HK-2 (cell line): ENCODE measurements at regions not wholly inside any gene's neighbourhood (a gene's known extent, or its start where the extent isn't known, plus 50 kb on each side); places are given as distances from the start of the nearest gene placed in this dataset.

Source experiments
- DNase-seq: peaks from one replicate; pipeline ENCODE4 v3.0.0-alpha.2; 2018; ENCODE audit not compliant: unreplicated experiment

DNA sequence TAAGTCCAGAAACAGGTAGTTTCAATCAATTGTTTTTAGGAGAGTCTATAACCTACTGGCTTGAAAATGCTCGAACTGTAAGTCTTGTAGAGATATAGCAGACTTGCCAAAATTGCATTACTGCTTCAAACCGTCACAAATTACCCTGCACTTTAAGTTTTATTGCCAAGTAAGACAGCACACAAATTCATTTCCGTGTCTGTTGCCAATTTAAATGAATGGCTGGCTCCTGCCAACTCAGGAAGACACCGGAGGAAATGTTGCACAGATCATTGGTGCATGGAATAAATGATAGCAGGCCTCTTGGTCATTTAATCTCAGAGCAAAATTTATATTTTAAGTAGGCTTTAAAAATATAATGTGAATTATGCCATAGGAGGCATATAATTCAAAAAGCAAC lies 438.1 kb downstream of the HACE1 start:
- DNase-seq, result no peak

DNA sequence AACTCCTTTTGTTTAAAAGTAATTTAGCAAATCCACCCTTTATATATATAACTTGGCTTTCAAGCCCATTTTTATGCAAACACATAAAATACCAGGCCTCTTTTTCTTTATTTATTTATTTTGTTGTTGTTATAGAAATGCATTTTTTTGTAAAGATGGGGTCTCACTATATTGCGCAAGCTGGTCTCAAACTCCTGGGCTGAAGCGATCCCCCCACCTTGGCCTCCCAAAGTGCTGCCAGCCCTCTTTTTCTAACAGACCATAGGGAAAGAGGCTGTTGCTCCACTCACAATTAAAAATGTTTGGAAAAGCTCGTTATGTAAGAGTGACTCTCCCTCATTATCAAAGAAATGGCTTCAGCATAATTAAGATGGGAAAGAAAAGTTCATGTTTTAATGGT lies 440.9 kb downstream of the HACE1 start:
- no peak for DNase-seq

DNA sequence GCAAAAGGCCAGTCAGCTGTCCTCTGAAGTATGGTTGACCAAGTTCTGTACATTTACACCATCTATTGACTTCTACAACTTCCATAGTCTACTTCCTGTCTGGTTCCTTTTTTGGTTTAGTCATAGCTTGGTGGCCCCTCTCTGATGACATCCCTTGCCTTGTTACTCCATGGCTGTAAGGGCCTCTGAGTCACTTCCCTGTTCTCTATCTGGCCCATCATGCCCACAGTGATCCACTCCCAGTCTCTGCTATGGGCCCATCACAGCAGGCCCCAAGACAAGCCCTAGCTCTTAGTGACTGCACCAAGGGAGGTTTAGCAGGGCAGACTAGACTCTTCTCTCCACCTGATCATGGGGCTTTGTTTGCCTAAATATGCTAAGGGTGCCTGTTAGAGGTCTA lies 441.6 kb downstream of the HACE1 start:
- DNase-seq, result no peak

DNA sequence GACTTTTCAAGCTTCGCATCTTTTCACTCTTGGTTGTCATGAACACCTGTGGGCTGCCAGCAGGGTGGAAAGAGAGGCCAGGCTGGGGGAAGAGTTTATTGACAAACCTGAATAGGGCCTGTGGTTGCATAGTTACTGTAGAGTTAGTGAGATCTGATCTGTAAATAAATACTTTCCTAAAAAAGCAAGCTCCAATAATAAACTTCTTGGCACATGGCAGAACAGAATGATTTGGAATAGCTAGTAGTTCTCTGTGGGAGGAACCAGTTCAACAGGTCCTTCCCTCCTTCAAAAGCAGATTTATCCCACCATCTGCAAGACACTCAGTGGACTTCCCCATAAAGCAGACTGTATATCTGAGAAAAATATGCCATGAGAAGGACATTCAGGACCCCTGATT lies 445.0 kb downstream of the HACE1 start:
- DNase-seq, result no peak

DNA sequence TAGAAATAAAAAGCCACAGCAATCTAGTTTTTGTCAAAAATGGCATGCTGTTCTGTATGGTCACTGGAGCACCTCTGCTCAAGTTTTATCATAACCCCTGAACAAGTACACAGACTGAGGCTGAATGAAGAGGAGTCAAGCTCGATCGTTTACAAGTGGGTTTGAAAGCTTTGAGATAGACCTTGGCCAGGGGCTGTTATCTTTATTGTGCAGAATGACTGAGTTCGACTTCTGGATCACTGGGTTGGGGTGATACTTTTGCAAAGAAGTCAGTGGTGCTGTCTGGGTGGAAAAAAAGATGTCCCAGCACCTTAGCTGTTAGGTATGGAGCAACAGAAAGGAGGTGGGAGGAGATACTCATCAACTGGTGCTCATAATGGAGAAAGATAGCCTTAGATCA lies 446.0 kb downstream of the HACE1 start:
- no peak for DNase-seq

DNA sequence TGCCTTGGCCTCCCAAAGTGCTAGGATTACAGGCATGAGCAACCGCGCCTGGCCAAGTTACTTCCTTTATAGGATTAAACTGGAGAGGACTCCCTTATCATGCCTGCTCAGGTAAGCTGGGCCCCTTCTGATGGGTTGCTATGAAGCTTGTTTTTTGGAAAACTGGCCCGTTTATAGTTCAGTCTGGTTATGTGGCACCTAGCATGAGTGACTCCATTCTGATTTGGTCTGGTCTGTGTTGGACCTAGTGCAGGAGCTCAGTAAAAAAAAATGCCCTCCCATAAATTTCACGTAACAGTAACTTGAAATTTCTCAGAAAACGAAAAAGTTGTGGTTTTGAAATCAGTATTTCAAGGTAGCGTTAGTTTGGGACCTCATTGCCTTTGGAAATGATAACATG lies 448.4 kb downstream of the HACE1 start:
- no peak for DNase-seq

DNA sequence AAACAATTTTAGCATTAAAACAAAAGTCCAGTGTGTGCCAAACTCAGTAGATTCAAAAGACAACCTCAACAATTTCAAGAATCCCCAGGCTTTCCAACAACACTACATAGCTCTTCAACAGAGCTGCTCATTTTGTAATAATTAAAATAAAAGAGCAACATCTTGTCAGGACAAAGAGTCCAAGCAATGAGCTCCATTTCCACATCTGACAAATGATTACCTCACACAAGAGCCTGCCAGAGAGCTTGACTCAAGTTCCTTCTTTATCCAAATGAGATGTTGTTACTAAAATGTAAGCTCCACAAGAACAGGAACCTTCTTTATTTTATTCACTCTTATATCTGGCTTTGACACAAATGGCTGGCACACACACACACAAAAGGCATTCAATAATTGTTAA lies 449.8 kb downstream of the HACE1 start:
- DNase-seq, result no peak

DNA sequence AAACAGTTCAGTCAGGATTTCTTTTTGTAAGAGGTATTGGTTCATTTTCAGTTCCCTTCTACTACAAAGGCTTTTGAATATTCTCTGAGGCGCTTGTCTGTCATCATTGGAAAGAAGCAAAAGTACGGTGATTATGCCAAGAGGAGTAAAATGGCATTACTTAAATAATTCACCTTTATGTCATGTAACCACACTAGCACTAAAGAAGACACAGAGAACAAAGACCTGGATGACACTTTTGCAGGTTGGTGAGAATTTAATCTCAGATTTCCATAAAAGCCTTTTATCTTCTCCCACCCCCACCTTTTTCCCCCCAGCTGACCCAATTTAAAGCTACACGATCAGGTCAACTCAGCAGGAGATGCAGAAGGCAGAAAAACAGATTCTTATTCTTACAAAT lies 451.8 kb downstream of the HACE1 start:
- no peak for DNase-seq

DNA sequence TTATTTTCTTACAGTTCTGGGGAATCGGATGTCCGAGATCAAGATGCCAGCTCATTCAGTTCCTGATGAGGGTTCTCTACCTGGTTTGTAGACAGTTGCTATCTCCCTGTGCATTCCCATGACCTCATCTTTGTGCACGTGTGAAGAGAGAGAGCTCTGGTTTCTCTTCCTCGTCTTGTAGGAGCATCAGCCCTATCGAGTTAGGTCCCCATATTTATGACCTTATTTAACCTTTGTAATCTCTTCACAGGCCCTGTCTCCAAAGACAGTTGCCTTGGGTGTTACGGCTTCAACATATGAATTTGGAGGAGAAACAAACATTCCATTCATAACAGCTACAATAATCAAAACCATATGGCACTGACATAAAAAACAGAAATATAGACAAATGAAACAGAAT lies 455.3 kb downstream of the HACE1 start:
- no peak for DNase-seq

DNA sequence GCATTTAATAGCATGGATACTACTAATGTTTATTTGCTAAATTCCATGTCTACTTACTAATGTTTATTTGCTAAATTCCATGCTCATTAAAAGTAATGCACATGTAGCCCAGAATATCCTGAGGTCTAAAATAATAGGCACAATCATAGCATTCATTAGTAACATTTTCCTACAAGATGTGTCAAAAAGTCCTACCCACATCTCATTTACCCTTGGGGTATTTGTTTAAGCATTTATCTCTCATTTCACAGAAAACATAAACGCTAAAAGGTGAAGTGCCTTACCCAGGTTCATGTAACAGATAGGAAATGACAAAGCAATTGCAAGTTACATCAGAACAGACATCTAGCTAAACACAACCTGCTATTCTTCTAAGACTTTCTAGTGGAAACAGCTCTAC lies 457.1 kb downstream of the HACE1 start:
- DNase-seq, result no peak

DNA sequence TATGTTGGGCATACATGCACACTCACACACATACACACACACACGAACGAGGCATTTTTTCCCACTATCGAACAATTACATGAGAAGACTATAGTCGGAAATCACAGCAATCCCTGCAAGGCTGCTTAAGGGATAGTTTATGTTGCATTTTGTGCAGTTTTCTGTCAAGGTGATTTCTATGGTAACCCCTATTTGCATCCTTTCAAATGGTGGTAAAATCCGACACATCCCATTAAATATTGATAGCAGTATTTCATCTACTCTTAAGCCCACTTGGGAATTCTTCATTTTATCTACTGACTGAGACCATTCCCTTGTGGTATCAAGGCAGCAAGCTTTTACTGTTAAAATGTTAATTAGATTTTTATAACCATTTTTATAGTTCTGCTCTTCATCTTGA lies 457.8 kb downstream of the HACE1 start:
- no peak for DNase-seq

DNA sequence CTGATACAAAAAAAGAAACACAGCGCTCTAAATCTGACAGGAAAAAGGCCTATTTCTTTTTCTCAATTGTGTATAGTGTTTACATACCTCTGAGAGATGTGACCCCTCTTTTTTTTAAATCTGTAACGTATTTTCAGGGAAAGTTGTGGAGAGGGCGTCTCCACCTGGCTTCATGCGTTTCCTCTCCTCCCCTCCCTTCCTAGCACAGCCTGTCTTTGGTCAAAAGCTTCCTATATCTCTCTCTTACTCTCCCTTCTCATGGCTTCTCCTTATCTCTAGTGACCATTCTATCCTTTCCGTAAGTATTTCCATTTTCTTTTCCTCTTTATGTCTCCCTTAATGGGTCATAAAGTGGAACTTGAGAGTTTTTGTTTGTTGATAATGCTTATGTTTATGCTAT lies 458.9 kb downstream of the HACE1 start:
- no peak for DNase-seq

DNA sequence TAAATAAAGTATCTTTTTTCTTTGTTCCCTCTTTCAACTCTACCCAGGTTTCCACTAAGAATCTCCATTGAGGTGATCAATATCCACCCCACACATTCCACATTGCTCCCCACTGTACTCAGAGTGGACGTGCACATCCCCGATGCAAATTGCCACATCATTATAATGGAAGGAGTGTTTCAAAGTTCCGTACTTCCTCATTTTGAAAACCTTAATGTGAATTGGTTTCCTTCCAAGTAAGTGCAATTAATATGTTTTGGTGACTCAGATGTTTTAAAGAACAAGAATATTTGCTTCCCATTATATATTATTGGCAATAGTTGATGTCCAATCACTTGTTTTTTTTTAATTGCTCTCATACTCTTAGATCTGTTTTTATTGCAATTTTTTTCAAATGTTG lies 463.6 kb downstream of the HACE1 start:
- no peak for DNase-seq

DNA sequence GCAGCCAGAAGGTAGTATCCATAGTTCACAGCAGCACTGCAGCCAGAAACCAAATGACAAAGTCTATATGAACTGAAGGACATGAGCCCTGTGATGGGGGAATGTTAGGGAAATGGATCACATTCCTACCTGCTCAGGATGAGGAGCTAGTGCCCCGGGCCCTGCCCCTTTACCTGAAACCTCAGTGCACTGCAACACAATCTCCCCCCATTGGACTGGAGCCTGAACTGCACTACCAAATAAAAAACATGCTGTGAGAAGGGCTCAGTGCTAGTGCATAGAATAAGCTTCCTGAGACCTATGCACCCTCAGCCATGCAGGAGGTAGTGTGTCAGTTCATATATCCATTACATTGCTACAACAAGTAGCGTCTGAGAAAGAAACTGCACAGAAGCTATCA lies 477.8 kb downstream of the HACE1 start:
- DNase-seq, result no peak

DNA sequence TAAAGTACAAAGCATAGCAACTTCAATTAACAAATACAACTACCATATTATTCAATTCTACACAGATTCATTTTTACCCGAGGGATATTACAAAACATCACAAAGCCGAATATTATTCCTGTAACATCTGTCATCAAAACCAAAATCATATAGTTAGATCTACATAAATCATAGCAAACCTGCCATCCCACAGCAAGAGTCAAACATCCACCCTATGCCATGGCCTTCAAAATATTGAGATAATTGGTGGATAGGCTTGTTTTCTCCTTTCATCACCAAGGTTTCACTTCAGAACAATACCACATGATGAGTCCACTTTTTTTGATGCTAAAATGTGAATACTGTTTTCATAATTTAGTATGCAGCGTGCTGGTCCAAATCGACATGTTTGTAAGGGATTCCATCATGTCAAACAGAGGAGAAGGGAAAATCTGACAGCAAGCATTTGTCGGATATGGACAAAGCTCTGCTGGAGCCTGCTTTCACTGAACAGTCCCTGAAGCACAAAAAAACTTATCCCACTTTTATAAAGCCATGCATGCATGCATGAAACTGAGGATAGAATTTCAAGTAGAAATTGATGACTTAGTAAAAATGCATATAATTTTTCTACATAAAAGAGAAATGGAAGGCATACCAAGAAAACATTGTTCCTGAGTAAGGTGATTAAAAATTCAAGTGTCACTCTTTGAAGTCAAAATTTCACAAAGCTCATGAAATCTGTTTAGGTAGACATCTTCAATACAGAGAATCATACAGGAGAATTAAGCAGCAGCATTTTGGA lies 494.1 kb downstream of the HACE1 start:
- DNase-seq, result no peak

DNA sequence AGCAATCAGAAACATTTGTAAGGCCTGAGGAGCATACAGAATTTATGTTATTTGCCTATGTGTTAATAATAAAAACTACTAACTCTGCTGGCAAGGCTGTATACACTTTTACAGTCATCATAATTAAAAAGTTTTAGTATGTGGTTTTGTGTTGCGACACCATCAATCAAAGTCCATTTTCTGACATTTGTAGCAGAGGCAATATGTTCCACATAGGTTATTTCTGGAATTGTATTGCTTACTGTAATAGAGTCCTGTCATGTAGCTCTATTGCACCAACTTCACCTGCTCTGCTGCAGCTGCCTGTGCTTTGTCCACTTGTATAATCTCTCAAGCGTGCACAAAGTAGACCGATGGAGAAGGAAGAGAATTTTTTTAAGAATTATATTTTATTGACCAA lies 501.8 kb downstream of the HACE1 start:
- no peak for DNase-seq

DNA sequence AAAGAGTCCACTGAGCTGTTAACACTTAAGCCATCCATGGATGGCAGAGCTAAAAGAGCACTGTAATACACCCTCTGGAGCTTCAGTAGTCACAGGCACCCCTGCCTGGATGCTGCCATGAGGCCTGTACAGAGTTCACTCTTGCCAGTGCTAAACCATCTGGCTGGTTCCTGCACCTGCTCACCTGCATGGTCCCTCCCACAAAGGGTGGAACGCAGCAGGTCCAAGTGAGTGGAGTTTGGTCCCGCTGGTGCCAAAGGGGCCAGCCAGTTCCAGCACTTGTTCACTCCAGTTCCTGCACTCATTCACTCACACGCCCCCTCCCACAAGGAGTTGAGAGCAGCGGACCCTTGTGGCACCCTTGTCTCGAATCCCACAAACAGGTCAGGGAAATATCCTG lies 503.5 kb downstream of the HACE1 start:
- no peak for DNase-seq

DNA sequence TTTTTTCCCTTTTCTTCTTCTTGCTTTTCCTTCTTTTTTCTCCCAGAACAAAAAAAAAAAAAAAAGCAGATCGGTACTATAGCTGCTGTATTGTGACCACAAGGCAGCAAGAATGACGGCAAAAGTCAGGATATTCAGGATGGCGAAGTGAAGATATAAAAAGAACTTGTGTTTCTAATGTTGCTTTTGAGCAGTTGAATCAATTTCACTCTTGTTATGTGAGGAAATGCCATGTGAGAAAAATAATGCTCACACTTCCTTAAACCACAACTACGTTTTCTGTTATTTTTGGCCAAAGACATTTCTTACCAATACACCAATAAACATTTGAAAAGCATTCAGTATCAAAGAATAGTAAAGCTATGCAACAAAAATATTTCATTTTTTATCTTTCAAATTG lies 510.5 kb downstream of the HACE1 start:
- DNase-seq, result no peak

DNA sequence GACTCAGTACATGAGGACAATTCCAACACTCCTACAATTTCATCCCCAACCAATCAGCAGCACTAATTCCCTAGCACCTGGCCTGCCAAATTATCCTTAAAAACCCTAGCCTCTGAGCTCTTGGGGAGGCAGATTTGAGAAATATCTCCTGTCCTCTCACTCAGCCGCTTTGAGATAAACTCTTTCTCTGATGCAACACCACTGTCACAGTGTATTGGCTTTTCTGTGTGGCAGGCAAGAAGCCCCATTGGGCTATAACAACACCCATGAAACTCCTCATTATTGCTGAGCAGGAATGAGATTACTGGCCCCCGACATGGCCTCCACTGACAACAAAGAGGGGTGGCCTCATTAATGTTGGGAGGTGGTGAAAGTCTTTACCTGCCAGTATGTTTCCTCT lies 515.5 kb downstream of the HACE1 start:
- DNase-seq, result no peak

DNA sequence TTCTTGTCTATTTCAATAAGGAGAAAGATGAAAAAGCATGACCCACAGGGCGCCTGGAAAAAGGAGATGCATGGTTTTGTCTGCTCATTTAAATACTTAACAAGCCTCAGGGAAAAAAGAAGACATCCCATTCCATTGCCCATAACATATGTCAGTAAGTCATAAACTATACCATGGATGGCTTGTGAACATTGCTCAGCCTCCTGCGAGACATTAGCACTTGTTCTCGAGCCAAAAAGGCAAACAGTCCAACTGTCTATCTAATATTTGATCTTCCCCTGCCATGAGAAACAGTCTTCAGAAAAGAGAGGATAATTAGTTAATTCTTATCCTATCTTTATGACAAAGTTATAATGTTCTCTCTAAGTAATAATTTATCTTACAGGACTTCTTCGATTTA lies 527.4 kb downstream of the HACE1 start:
- DNase-seq, result no peak

DNA sequence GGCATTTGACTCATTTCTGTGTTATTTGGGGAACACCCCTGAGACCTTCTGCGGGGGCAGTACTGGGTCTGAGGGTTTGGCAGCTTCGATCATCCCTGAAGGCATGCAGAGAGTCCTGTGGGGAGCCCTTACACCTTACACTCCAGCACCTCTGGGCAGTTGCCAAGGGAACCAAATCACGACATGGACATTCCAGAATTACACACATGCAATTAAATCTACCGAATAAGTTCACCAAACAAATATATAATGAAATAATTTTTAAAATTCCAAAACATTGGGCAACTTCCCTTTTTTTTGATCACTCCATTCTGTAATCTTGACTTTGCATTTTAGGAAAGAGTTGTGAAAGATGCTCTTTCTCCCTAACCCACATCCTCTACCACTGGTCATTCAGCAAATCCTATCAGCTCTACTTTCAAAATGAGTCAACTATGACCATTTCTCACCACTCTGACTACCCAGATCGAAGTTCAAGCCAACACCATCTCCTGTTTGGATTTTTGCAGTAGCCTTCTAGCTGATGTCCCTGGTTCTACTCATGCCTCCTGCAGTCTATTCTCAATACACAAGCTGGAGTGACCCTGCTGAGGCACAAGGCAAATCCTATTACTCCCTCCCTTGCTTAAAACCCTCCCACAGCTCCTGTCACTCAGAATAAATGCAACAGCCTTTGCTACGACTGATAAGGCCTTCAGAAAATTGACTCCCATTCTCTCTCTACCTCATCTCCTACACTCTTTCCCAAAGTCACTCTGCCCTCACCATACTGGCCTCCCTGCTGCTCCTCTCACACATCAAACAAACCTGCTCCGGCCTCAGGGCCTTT lies 533.3 kb downstream of the HACE1 start:
- DNase-seq, result no peak

DNA sequence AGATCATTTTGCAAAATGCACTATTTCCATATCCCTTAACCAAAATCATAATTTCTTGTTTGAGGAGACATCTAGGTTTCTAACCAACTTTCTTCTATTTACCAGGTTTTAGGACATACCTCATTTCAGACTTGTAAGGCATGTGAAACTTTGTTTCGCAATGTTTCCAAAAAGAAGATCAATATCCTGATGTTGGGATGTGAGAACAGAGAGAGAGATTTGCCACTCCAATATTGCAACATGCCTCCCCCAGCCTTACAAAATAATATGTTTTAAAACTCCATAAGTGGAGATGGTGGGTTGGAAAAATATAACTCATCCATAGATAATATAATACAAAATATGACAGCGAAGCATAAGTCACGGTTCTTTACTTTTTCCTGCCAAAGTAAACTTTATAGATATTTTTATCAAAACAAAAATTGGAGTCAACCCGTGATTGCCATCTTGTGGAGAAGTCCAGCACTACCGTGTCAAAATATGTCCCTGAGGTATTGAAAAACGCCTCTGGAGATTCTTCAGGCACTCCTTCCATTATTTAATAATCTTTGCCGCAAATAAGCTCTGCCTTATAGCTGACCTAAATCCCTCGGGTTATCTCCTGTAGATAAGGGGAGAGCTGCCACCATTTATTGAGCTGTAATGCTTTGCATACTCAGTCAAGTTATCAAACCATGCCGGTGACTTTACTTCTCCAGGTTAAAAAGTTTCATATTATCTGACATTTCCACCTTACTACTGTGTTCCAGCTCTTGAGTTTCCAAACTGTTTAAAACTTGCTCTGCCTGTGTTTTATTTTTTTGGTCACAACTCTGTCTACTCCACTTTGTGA lies 534.2 kb downstream of the HACE1 start:
- DNase-seq, result no peak

DNA sequence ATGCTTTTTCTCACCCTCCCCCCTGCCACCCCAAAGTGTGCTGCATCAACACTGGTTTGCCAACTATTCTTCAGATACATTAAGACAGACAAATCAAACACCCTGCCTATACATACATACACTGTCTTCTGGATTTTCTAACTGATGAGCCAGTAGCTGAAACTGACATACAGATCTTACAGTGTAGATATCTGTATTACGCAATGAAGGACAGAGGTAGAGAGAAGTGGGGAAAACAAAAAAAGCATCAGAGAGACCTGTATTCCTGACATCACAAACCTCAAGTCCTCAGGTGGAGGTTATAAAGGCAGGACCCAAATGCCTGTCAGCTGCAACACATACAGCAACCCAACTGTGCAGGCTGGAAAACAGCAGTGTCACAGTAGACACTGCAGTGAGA lies 535.4 kb downstream of the HACE1 start:
- DNase-seq, result no peak
